BLaER1 treated with 17β-estradiol and CSF1 and Interleukin-3, amounts not matched to agents 10 nM and 100 nM (cell line): ENCODE measurements at regions not wholly inside any gene's neighbourhood (a gene's known extent, or its start where the extent isn't known, plus 50 kb on each side); places are given as distances from the start of the nearest gene placed in this dataset.

Experiments used
- H3K27ac ChIP-seq, 11 experiments: shearing (Covaris generic); formaldehyde crosslinking; 2 replicates each; pipeline ENCODE4 v1.8.1; 2022
- H3K27me3 ChIP-seq, 11 experiments: shearing (Covaris generic); formaldehyde crosslinking; 2 replicates each; pipeline ENCODE4 v1.8.1; 2022
- H3K36me3 ChIP-seq, 11 experiments: shearing (Covaris generic); formaldehyde crosslinking; 2 replicates each; pipeline ENCODE4 v1.8.1; 2022
- H3K4me1 ChIP-seq, 10 experiments: shearing (Covaris generic); formaldehyde crosslinking; 2 replicates each; pipeline ENCODE4 v1.8.1; 2022
- H3K4me2 ChIP-seq, 11 experiments: shearing (Covaris generic); formaldehyde crosslinking; 2 replicates each; pipeline ENCODE4 v1.8.1; 2022
- H3K4me3 ChIP-seq, 10 experiments: shearing (Covaris generic); formaldehyde crosslinking; 2 replicates each; pipeline ENCODE4 v1.8.1; 2022
- H3K9ac ChIP-seq, 11 experiments: shearing (Covaris generic); formaldehyde crosslinking; 2 replicates each; pipeline ENCODE4 v1.8.1; 2022
- H3K9me3 ChIP-seq, 11 experiments: shearing (Covaris generic); formaldehyde crosslinking; replicated peaks in 1 of 11; 2 replicates each; pipeline ENCODE4 v1.8.1; 2022
- H4K20me1 ChIP-seq, 11 experiments: shearing (Covaris generic); formaldehyde crosslinking; 2 replicates each; pipeline ENCODE4 v1.8.1; 2022
- Cebpa-rat ChIP-seq, 11 experiments: shearing (Covaris generic); IDR thresholded peaks; 2 replicates each; pipeline ENCODE4 v1.8.1; 2022

- H3K4me3 ChIP-seq = peak overlapping the region in 3 of 10 experiments; percentile 5 to 35 (median 14); a peak in 3 of 20 replicates
These were observed 293.7 kb downstream of the SEC14L1 start for GRCh38 chr17:77434136-77435114.

DNA sequence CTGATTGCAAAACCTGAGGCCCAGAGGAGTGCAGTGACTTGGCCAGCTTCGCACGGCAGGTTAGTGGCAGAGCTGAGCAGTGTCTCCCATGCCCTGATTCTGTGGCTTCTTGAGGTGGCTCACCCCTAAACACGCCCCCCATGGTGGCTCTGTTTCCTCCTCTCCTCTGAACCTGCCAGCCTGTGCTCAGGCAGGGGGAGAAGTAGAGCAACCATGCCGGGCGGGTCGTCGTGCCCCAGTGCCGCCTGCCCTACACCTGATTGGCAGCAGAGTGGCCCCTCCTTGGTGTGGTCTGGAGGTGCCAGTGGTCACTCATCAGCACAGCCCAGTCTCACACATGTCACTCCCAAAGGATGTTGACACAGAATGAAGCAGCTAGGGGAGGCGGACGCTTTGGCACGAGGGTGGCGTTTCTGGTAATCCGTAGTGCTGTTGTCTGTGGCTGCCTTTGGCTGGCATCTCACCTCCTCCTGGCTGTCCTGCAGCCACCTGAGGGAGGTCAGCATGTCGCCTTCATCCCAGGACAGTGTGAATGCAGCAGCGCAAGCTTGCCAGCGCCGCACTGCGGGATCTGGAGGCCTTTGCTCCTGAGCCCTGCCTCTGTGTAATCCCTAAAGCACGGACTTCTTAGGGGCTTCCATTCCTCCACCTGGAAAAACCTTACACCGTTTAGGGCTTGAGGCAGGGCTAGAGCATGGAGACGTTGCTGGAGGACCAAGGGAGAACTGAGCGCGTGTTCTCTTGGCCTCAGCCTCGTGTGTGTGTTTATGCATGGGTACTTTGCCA lies 294.7 kb downstream of the SEC14L1 start:
- H3K4me3 ChIP-seq = peak overlapping the region in 5 of 10 experiments; percentile 35 to 51 (median 47); a peak in 7 of 20 replicates
- H3K4me2 ChIP-seq = peak overlapping the region; percentile 90 to 100 (median 98)
- peak overlapping the region in 8 of 11 experiments; percentile 33 to 95 (median 90); a peak in 17 of 22 replicates for H3K9ac ChIP-seq
- peak overlapping the region in 8 of 11 experiments; percentile 27 to 100 (median 98); a peak in 16 of 22 replicates for H3K27ac ChIP-seq
- peaks cover 0 to 8% (median 0%) of the 10 kb centered on the region in 11 experiments; a peak in 2 of 22 replicates for H3K27me3 ChIP-seq
- no peak for TF ChIP-seq Cebpa-rat (IDR thresholded peaks at IDR 0.05)
- H3K36me3 ChIP-seq = peaks cover 0 to 13% (median 0%) of the 10 kb centered on the region in 11 experiments; a peak in 5 of 22 replicates
- peaks cover 100% of the 10 kb centered on the region in 10 experiments for H3K4me1 ChIP-seq
- H4K20me1 ChIP-seq = peaks cover 0 to 100% (median 13%) of the 10 kb centered on the region in 11 experiments; a peak in 11 of 22 replicates
- H3K9me3 ChIP-seq = no peaks in the 10 kb centered on the region

More at GRCh38 chr17:77434136-77435114, 293.7 kb downstream of the SEC14L1 start:
- Histone ChIP-seq H3K4me2 (peak overlapping the region; percentile 90 to 100 (median 98)), H3K36me3 (peaks cover 0 to 13% (median 0%) of the 10 kb centered on the region in 11 experiments; a peak in 5 of 22 replicates), H3K9ac (peak overlapping the region in 9 of 11 experiments; percentile 5 to 95 (median 88); a peak in 18 of 22 replicates), H3K9me3 (no peaks in the 10 kb centered on the region), H3K27ac (peak overlapping the region in 8 of 11 experiments; percentile 48 to 100 (median 98); a peak in 15 of 22 replicates), H3K4me1 (peaks cover 100% of the 10 kb centered on the region in 10 experiments), H3K27me3 (peaks cover 0 to 8% (median 0%) of the 10 kb centered on the region in 11 experiments; a peak in 2 of 22 replicates), H4K20me1 (peaks cover 0 to 100% (median 16%) of the 10 kb centered on the region in 11 experiments; a peak in 11 of 22 replicates)
- TF ChIP-seq Cebpa-rat (IDR thresholded peaks at IDR 0.05) = no peak

DNA sequence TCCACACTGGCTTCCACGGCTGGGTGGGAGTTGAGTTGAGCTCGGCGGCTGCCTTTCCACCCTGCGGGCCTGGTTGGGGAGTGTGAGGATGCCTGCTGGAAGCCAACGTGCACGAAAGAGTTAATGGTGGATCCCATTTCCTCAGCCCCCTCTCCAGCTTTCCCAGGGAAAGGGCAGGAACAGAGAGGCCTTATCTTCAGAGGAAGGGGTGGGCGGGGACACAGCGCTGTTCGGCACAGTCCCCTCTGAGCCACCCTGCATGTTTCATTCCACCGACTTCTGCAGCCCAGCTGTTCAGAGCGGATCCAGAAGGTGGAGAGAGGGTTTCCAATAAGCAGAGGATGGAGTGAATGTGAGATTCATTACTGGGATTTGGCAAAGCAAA lies 295.3 kb downstream of the SEC14L1 start:
- H3K9ac ChIP-seq = peak overlapping the region in 8 of 11 experiments; percentile 33 to 95 (median 90); a peak in 17 of 22 replicates
- H3K4me3 ChIP-seq = peak overlapping the region in 5 of 10 experiments; percentile 47 to 55 (median 50); a peak in 9 of 20 replicates
- peaks cover 0 to 100% (median 12%) of the 10 kb centered on the region in 11 experiments; a peak in 11 of 22 replicates for H4K20me1 ChIP-seq
- H3K4me2 ChIP-seq = peak overlapping the region; percentile 90 to 100 (median 98)
- peak overlapping the region in 8 of 11 experiments; percentile 27 to 100 (median 98); a peak in 16 of 22 replicates for H3K27ac ChIP-seq
- H3K9me3 ChIP-seq = no peaks in the 10 kb centered on the region
- H3K27me3 ChIP-seq = peaks cover 0 to 8% (median 0%) of the 10 kb centered on the region in 11 experiments; a peak in 2 of 22 replicates
- TF ChIP-seq Cebpa-rat (IDR thresholded peaks at IDR 0.05) = no peak
- peaks cover 100% of the 10 kb centered on the region in 10 experiments for H3K4me1 ChIP-seq
- peaks cover 0 to 13% (median 0%) of the 10 kb centered on the region in 11 experiments; a peak in 5 of 22 replicates for H3K36me3 ChIP-seq

GRCh38 chr17:77436481-77436880 lies 295.7 kb downstream of the SEC14L1 start:
- peak overlapping the region in 10 of 11 experiments; percentile 8 to 100 (median 98); a peak in 18 of 22 replicates for H3K27ac ChIP-seq

DNA sequence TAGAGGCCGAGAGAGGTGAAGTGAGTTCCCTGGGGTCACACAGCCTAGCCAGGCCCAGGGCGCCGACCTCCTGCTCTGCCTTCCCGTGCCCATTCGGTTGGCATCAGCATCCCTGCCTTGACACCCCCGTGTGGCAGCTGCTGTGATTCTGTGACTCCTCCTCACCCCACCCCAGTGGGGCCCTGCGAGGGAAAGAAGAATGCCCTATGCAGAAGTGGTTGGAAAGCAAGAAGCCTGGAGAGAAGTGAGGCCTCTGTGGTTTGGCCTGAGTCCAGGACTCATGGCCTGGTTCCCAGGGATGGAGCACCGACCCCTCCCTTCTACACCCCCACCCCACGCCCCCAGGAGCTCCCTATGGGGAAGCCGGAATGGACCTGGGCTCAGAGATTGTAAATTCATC lies 296.2 kb downstream of the SEC14L1 start:
- H3K9me3 ChIP-seq = no peaks in the 10 kb centered on the region
- peaks cover 0 to 100% (median 12%) of the 10 kb centered on the region in 11 experiments; a peak in 11 of 22 replicates for H4K20me1 ChIP-seq
- H3K4me1 ChIP-seq = peaks cover 94 to 100% (median 100%) of the 10 kb centered on the region in 10 experiments
- no peak for TF ChIP-seq Cebpa-rat (IDR thresholded peaks at IDR 0.05)
- H3K27me3 ChIP-seq = peaks cover 0 to 8% (median 0%) of the 10 kb centered on the region in 11 experiments; a peak in 3 of 22 replicates
- peak overlapping the region in 9 of 10 experiments; percentile 23 to 55 (median 50); a peak in 15 of 20 replicates for H3K4me3 ChIP-seq
- peak overlapping the region; percentile 90 to 100 (median 98) for H3K4me2 ChIP-seq
- peak overlapping the region in 10 of 11 experiments; percentile 17 to 100 (median 98); a peak in 18 of 22 replicates for H3K27ac ChIP-seq
- peaks cover 0 to 13% (median 0%) of the 10 kb centered on the region in 11 experiments; a peak in 5 of 22 replicates for H3K36me3 ChIP-seq
- H3K9ac ChIP-seq = peak overlapping the region; percentile 21 to 95 (median 86); a peak in 19 of 22 replicates

More at GRCh38 chr17:77436481-77436880, 295.7 kb downstream of the SEC14L1 start:
- peak overlapping the region in 8 of 10 experiments; percentile 18 to 55 (median 48); a peak in 14 of 20 replicates for H3K4me3 ChIP-seq
- peaks cover 0 to 8% (median 0%) of the 10 kb centered on the region in 11 experiments; a peak in 3 of 22 replicates for H3K27me3 ChIP-seq
- H4K20me1 ChIP-seq = peaks cover 0 to 100% (median 12%) of the 10 kb centered on the region in 11 experiments; a peak in 11 of 22 replicates
- peaks cover 96 to 100% (median 100%) of the 10 kb centered on the region in 10 experiments for H3K4me1 ChIP-seq
- H3K9ac ChIP-seq = peak overlapping the region in 10 of 11 experiments; percentile 6 to 95 (median 87); a peak in 18 of 22 replicates
- no peaks in the 10 kb centered on the region for H3K9me3 ChIP-seq
- peak overlapping the region; percentile 90 to 100 (median 98) for H3K4me2 ChIP-seq
- peaks cover 0 to 13% (median 0%) of the 10 kb centered on the region in 11 experiments; a peak in 5 of 22 replicates for H3K36me3 ChIP-seq
- TF ChIP-seq Cebpa-rat (IDR thresholded peaks at IDR 0.05) = no peak

GRCh38 chr17:77437747-77438146 lies 297.0 kb downstream of the SEC14L1 start:
- peaks cover 94 to 100% (median 100%) of the 10 kb centered on the region in 10 experiments for H3K4me1 ChIP-seq
- H4K20me1 ChIP-seq = peaks cover 0 to 93% (median 12%) of the 10 kb centered on the region in 11 experiments; a peak in 11 of 22 replicates
- TF ChIP-seq Cebpa-rat (IDR thresholded peaks at IDR 0.05) = no peak
- H3K27ac ChIP-seq = peak overlapping the region in 10 of 11 experiments; percentile 17 to 100 (median 98); a peak in 19 of 22 replicates
- H3K4me3 ChIP-seq = peak overlapping the region; percentile 15 to 55 (median 49); a peak in 19 of 20 replicates
- peak overlapping the region; percentile 90 to 100 (median 98) for H3K4me2 ChIP-seq
- peaks cover 0 to 8% (median 0%) of the 10 kb centered on the region in 11 experiments; a peak in 3 of 22 replicates for H3K27me3 ChIP-seq
- peak overlapping the region; percentile 21 to 95 (median 86); a peak in 21 of 22 replicates for H3K9ac ChIP-seq
- no peaks in the 10 kb centered on the region for H3K9me3 ChIP-seq
- H3K36me3 ChIP-seq = peaks cover 0 to 13% (median 0%) of the 10 kb centered on the region in 11 experiments; a peak in 5 of 22 replicates
